ENCODE measurements at regions not wholly inside any gene's neighbourhood (a gene's known extent, or its start where the extent isn't known, plus 50 kb on each side); places are given as distances from the start of the nearest gene placed in this dataset.
"Not testable (repeated sequence)": the region's sequence is repeated elsewhere in the genome, so short reads cannot be mapped to it uniquely, and the experiment has no call there.

GRCh38 chr3:137820366-137820765 lies 56.3 kb downstream of the SOX14 start:
- no peak for DNase-seq

GRCh38 chr3:137835096-137835495 lies 71.0 kb downstream of the SOX14 start:
- DNase-seq, result no peak

GRCh38 chr3:137845194-137845593 lies 81.1 kb downstream of the SOX14 start:
- no peak for DNase-seq

GRCh38 chr3:137845666-137846065 lies 81.6 kb downstream of the SOX14 start:
- DNase-seq, result no peak

- no peak for DNase-seq
Measured at GRCh38 chr3:137852391-137852830, 88.3 kb downstream of the SOX14 start.

- DNase-seq, result no peak
Measured at GRCh38 chr3:137854533-137855261, 90.6 kb downstream of the SOX14 start.

- DNase-seq, result no peak
Measured at GRCh38 chr3:137866001-137866400, 101.9 kb downstream of the SOX14 start.

- DNase-seq, result no peak
Measured at GRCh38 chr3:137866933-137867332, 102.8 kb downstream of the SOX14 start.

GRCh38 chr3:137867611-137868010 lies 103.5 kb downstream of the SOX14 start:
- no peak for DNase-seq

- DNase-seq, result no peak
Measured at GRCh38 chr3:137869022-137869421, 104.9 kb downstream of the SOX14 start.

- not testable (repeated sequence) for DNase-seq
Measured at GRCh38 chr3:137872589-137872988, 108.5 kb downstream of the SOX14 start.

- not testable (repeated sequence) for DNase-seq
Measured at GRCh38 chr3:137896842-137897241, 113.1 kb upstream of the CLDN18 start.

GRCh38 chr3:137906985-137907649 lies 102.8 kb upstream of the CLDN18 start:
- no peak for DNase-seq

- DNase-seq, result no peak
Measured at GRCh38 chr3:137924628-137925027, 85.3 kb upstream of the CLDN18 start.

- DNase-seq, result no peak
Measured at GRCh38 chr3:137925080-137925479, 84.9 kb upstream of the CLDN18 start.

GRCh38 chr3:137926991-137927390 lies 83.0 kb upstream of the CLDN18 start:
- DNase-seq, result no peak

GRCh38 chr3:137930976-137931375 lies 79.0 kb upstream of the CLDN18 start:
- no peak for DNase-seq

GRCh38 chr3:137938876-137939275 lies 71.1 kb upstream of the CLDN18 start:
- no peak for DNase-seq

GRCh38 chr3:137944593-137944992 lies 65.4 kb upstream of the CLDN18 start:
- DNase-seq, result no peak

- peak; percentile 60 for DNase-seq
Measured at GRCh38 chr3:137946356-137946973, 63.5 kb upstream of the CLDN18 start.

GRCh38 chr3:137947117-137947516 lies 62.8 kb upstream of the CLDN18 start:
- no peak for DNase-seq

GRCh38 chr3:137948400-137949072 lies 61.4 kb upstream of the CLDN18 start:
- no peak for DNase-seq

- DNase-seq, result no peak
Measured at GRCh38 chr3:137958636-137959035, 51.3 kb upstream of the CLDN18 start.
